ENCODE measurements at regions not wholly inside any gene's neighbourhood (a gene's known extent, or its start where the extent isn't known, plus 50 kb on each side); places are given as distances from the start of the nearest gene placed in this dataset.

DNA sequence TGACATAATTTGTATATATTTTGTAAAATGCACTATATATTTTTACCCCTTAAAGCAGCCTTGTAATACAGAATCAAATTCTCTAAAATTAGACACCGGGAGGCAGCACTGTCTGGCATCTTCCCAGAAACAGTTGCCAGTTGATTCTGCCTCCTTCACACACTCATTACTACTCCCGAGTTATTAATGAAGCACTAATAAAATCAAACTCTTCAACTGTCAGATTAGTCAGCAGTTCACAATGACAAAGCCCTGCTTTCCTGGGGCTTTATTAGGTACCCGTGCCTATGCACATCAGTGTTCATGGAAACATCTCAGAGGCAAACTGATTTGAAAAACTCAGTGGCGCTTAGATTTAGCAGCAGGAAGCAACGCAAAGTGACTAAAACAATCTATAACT is 103.5 kb upstream of the VEGFC start:
- no peak for DNase-seq (ENCODE audit: extremely low read depth, low read depth)
- TF ChIP-seq, protein P1, sequence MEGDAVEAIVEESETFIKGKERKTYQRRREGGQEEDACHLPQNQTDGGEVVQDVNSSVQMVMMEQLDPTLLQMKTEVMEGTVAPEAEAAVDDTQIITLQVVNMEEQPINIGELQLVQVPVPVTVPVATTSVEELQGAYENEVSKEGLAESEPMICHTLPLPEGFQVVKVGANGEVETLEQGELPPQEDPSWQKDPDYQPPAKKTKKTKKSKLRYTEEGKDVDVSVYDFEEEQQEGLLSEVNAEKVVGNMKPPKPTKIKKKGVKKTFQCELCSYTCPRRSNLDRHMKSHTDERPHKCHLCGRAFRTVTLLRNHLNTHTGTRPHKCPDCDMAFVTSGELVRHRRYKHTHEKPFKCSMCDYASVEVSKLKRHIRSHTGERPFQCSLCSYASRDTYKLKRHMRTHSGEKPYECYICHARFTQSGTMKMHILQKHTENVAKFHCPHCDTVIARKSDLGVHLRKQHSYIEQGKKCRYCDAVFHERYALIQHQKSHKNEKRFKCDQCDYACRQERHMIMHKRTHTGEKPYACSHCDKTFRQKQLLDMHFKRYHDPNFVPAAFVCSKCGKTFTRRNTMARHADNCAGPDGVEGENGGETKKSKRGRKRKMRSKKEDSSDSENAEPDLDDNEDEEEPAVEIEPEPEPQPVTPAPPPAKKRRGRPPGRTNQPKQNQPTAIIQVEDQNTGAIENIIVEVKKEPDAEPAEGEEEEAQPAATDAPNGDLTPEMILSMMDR (IDR thresholded peaks at IDR 0.05; ENCODE audit: low read depth, low read length, missing control alignments): no peak
- no peak overlapping the region for H3K4me3 ChIP-seq (replicated peaks; ENCODE audit: low read depth, low read length)

DNA sequence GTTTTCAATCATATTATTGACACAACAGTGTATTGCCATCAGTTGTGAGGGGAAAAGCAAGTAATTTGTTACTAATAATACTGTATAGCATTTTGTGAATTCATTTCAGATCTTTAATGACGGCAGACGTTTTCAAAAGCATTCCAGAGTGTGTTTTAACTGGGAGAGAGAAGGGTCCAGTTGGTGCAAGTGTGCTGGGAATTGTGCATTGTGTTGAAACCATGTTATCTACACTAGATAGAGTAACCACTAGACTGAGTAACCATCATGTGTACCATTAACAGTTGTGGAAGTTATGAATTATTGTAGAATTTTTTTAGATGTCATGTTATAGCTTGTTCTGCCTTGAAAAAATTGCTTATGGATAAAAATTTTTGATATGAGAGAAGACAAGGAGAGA is 104.5 kb upstream of the VEGFC start:
- no peak overlapping the region for H3K4me3 ChIP-seq (replicated peaks; ENCODE audit: low read depth, low read length)

DNA sequence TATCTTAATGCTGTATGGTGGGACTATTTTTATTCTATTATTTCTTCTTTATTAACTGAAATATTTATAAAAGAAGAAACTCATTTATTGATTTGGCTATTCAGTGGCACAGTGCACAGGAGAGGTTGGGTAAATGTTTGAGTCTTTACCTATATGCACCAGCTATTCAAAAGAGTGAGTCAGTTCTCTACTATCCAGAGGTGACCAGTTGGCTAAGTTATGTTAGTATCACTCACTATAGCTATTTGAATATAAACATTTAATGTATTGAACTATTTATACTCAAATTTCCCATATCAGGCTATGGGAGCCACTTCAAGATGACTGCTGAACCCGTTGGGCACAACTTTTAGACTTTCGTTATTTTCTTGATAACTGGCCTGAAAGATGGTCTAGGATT is 106.1 kb upstream of the VEGFC start:
- DNase-seq (ENCODE audit: extremely low read depth, low read depth): no peak
- TF ChIP-seq, protein P1 (IDR thresholded peaks at IDR 0.05; ENCODE audit: low read depth, low read length, missing control alignments): no peak
- no peak overlapping the region for H3K4me3 ChIP-seq (replicated peaks; ENCODE audit: low read depth, low read length)

More for the DNA sequence above, 104.5 kb upstream of the VEGFC start:
- TF ChIP-seq, protein P1 (IDR thresholded peaks at IDR 0.05; ENCODE audit: low read depth, low read length, missing control alignments): no peak
- DNase-seq (ENCODE audit: extremely low read depth, low read depth): no peak

DNA sequence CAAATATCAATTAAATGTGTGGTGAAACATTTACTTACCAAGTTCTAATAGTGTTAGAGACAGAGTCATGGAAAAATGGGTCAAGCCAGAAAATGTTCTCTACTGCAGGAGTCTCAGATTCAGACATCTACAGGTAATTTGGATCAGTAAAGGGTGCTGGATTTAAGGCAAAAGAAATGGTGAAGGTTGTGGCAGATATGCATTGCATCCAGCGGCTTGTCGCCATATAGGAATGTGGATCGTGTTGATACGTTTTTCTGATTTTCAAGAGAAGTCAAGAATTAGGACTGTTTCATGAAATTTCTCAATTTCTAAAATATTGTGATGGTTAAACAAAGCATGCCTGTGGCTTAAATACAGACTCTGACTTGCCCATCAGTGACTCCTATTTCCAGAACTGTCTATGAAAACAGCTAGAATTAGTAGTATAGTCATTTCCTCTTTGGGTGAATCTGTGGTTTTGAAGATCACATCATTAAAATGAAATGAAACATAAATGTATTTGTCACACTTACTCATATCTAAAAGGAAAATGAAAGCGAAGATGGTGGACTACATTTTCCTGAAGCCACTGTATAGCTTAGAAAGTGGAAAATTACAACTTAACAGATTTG is 110.1 kb upstream of the VEGFC start:
- TF ChIP-seq, protein P1 (IDR thresholded peaks at IDR 0.05; ENCODE audit: low read depth, low read length, missing control alignments): no peak
- peak; percentile 61 for DNase-seq (ENCODE audit: extremely low read depth, low read depth)

DNA sequence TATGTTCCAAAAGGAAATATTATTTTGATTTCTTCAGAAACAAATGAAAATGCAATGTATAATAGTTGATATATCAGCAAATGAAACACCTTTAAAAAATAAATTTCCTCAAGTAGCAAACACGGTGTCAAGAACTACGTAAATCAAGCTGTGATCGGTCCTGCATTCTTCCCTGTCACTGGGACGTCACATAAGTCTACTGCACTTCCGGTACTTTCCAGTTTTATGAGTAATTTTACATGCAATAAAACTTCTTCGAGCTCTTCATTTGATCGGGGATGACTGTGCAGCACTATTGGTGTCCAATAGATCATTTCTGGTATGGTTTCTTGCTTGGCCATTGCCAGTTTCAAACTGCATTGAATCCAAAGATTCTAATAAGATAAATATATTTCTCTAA is 114.0 kb upstream of the VEGFC start:
- H3K4me3 ChIP-seq (replicated peaks; ENCODE audit: low read depth, low read length): no peak overlapping the region
- TF ChIP-seq, protein P1 (IDR thresholded peaks at IDR 0.05; ENCODE audit: low read depth, low read length, missing control alignments): no peak
- no peak for DNase-seq (ENCODE audit: extremely low read depth, low read depth)

More for the DNA sequence above, 110.1 kb upstream of the VEGFC start:
- H3K4me3 ChIP-seq (replicated peaks; ENCODE audit: low read depth, low read length): no peak overlapping the region

DNA sequence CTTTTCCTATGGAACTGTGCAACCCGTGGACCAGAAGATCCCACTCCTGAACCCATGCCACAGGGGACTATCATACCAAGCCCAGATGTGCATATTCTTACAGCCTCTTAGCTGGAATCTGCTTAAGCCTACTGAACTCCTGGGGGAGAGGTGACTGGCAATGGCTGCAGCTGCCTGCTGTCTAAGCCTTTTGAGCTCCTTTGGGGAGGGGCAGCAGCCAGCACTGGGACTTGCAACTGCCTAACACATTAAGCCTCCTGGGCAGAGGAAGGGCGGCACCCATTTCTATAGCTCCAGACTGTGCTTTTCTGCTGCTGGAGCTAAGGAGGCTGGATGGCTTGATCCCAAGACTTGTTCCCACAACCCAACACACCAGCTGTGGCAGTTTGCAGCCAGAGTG is 117.9 kb upstream of the VEGFC start:
- TF ChIP-seq, protein P1 (IDR thresholded peaks at IDR 0.05; ENCODE audit: low read depth, low read length, missing control alignments): no peak
- DNase-seq (ENCODE audit: extremely low read depth, low read depth): no peak
- no peak overlapping the region for H3K4me3 ChIP-seq (replicated peaks; ENCODE audit: low read depth, low read length)

DNA sequence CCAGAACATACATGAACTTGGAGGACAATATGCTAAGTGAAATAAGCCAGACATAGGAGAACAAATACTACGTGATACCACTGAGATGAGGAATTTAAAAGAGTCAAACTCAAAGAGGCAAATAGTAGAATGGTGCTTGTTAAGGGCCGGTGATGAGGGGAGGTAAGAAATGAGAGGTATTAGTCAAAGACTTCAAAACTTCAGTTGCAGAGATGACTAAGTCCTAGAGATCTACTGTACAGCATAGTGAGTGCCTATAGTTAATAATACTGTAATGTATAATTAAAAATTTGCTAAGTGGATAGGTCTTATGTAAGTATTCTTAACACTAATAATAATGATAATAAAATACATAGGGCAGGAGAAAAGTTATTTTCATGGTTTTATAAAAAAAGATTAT is 126.9 kb upstream of the VEGFC start:
- TF ChIP-seq, protein P1 (IDR thresholded peaks at IDR 0.05; ENCODE audit: low read depth, low read length, missing control alignments): no peak
- H3K4me3 ChIP-seq (replicated peaks; ENCODE audit: low read depth, low read length): no peak overlapping the region
- no peak for DNase-seq (ENCODE audit: extremely low read depth, low read depth)
